ENCODE measurements at regions not wholly inside any gene's neighbourhood (a gene's known extent, or its start where the extent isn't known, plus 50 kb on each side); places are given as distances from the start of the nearest gene placed in this dataset.
"Not testable (repeated sequence)": the region's sequence is repeated elsewhere in the genome, so short reads cannot be mapped to it uniquely, and the experiment has no call there.

GRCh38 chr9:62798884-62799850 lies 1609.3 kb downstream of the SPATA31A7 start:
- H3K4me3 ChIP-seq (replicated peaks; ENCODE audit: low read depth, low read length), result peak overlapping the region; percentile 59
- DNase-seq (ENCODE audit: extremely low read depth, low read depth), result not testable (repeated sequence)

- H3K4me3 ChIP-seq (replicated peaks; ENCODE audit: low read depth, low read length), result peak overlapping the region; percentile 59
- DNase-seq (ENCODE audit: extremely low read depth, low read depth), result not testable (repeated sequence)
Observed at GRCh38 chr9:62799851-62800371, 1610.1 kb downstream of the SPATA31A7 start.

- peak overlapping the region; percentile 59 for H3K4me3 ChIP-seq (replicated peaks; ENCODE audit: low read depth, low read length)
- not testable (repeated sequence) for DNase-seq (ENCODE audit: extremely low read depth, low read depth)
Observed at GRCh38 chr9:62800451-62801371, 1610.9 kb downstream of the SPATA31A7 start.

- H3K4me3 ChIP-seq (replicated peaks; ENCODE audit: low read depth, low read length), result peak overlapping the region; percentile 59
- DNase-seq (ENCODE audit: extremely low read depth, low read depth), result not testable (repeated sequence)
Observed at GRCh38 chr9:62801372-62801811, 1611.6 kb downstream of the SPATA31A7 start.

GRCh38 chr9:62801961-62802718 lies 1612.3 kb downstream of the SPATA31A7 start:
- peak; percentile 63 for DNase-seq (ENCODE audit: extremely low read depth, low read depth)
- peak overlapping the region; percentile 59 for H3K4me3 ChIP-seq (replicated peaks; ENCODE audit: low read depth, low read length)

- not testable (repeated sequence) for DNase-seq (ENCODE audit: extremely low read depth, low read depth)
Observed at GRCh38 chr9:62802719-62803079, 1612.9 kb downstream of the SPATA31A7 start.

GRCh38 chr9:62803099-62803498 lies 1613.3 kb downstream of the SPATA31A7 start:
- peak overlapping the region; percentile 59 for H3K4me3 ChIP-seq (replicated peaks; ENCODE audit: low read depth, low read length)
- DNase-seq (ENCODE audit: extremely low read depth, low read depth), result not testable (repeated sequence)

More at GRCh38 chr9:62802719-62803079, 1612.9 kb downstream of the SPATA31A7 start:
- peak overlapping the region; percentile 59 for H3K4me3 ChIP-seq (replicated peaks; ENCODE audit: low read depth, low read length)

GRCh38 chr9:62804314-62804713 lies 1614.5 kb downstream of the SPATA31A7 start:
- not testable (repeated sequence) for H3K4me3 ChIP-seq (replicated peaks; ENCODE audit: low read depth, low read length); DNase-seq (ENCODE audit: extremely low read depth, low read depth)

- not testable (repeated sequence) for H3K4me3 ChIP-seq (replicated peaks; ENCODE audit: low read depth, low read length); DNase-seq (ENCODE audit: extremely low read depth, low read depth)
Observed at GRCh38 chr9:62807424-62807823, 1617.6 kb downstream of the SPATA31A7 start.

GRCh38 chr9:62808081-62808480 lies 1618.2 kb downstream of the SPATA31A7 start:
- not testable (repeated sequence) for H3K4me3 ChIP-seq (replicated peaks; ENCODE audit: low read depth, low read length); DNase-seq (ENCODE audit: extremely low read depth, low read depth)

- not testable (repeated sequence) for H3K4me3 ChIP-seq (replicated peaks; ENCODE audit: low read depth, low read length)
Observed at GRCh38 chr9:62810318-62810717, 1620.5 kb downstream of the SPATA31A7 start.

GRCh38 chr9:62810811-62811315 lies 1621.0 kb downstream of the SPATA31A7 start:
- H3K4me3 ChIP-seq (replicated peaks; ENCODE audit: low read depth, low read length); DNase-seq (ENCODE audit: extremely low read depth, low read depth): not testable (repeated sequence)

More at GRCh38 chr9:62810318-62810717, 1620.5 kb downstream of the SPATA31A7 start:
- DNase-seq (ENCODE audit: extremely low read depth, low read depth), result not testable (repeated sequence)

- not testable (repeated sequence) for DNase-seq (ENCODE audit: extremely low read depth, low read depth); H3K4me3 ChIP-seq (replicated peaks; ENCODE audit: low read depth, low read length)
Observed at GRCh38 chr9:62815436-62815835, 1625.6 kb downstream of the SPATA31A7 start.

- not testable (repeated sequence) for DNase-seq (ENCODE audit: extremely low read depth, low read depth); H3K4me3 ChIP-seq (replicated peaks; ENCODE audit: low read depth, low read length)
Observed at GRCh38 chr9:62816331-62816730, 1626.5 kb downstream of the SPATA31A7 start.

- not testable (repeated sequence) for H3K4me3 ChIP-seq (replicated peaks; ENCODE audit: low read depth, low read length); DNase-seq (ENCODE audit: extremely low read depth, low read depth)
Observed at GRCh38 chr9:62817214-62817613, 1627.4 kb downstream of the SPATA31A7 start.

GRCh38 chr9:62822185-62822584 lies 1632.3 kb downstream of the SPATA31A7 start:
- not testable (repeated sequence) for H3K4me3 ChIP-seq (replicated peaks; ENCODE audit: low read depth, low read length); DNase-seq (ENCODE audit: extremely low read depth, low read depth)
